H9 (cell line): ENCODE measurements at regions not wholly inside any gene's neighbourhood (a gene's known extent, or its start where the extent isn't known, plus 50 kb on each side); places are given as distances from the start of the nearest gene placed in this dataset.

Experiments
- DNase-seq: peaks from one replicate; pipeline ENCODE4 v3.0.0-alpha.2; 2017
- H2AFZ ChIP-seq: one replicate; pipeline ENCODE4 v1.6.1; 2013; ENCODE audit warnings: mild to moderate bottlenecking, low read length, control low read depth, moderate library complexity
- H2AK5ac ChIP-seq: 2 replicates; pipeline ENCODE4 v1.6.1; 2013; ENCODE audit warnings: low read length, control low read depth, mixed read lengths; ENCODE audit not compliant: insufficient read length
- H2BK120ac ChIP-seq: one replicate; pipeline ENCODE4 v1.6.1; 2013; ENCODE audit warnings: low read depth, mild to moderate bottlenecking, low read length, control low read depth, inconsistent platforms; ENCODE audit not compliant: poor library complexity, severe bottlenecking
- H2BK12ac ChIP-seq: 2 replicates; pipeline ENCODE4 v1.6.1; 2013; ENCODE audit warnings: low read length, control low read depth, mixed read lengths, low read depth; ENCODE audit not compliant: insufficient read length
- H2BK15ac ChIP-seq: 2 replicates; pipeline ENCODE4 v1.6.1; 2013; ENCODE audit warnings: low read depth, low read length, control low read depth
- H2BK20ac ChIP-seq: one replicate; pipeline ENCODE4 v1.6.1; 2013; ENCODE audit warnings: low read depth, mild to moderate bottlenecking, low read length, control low read depth, inconsistent platforms; ENCODE audit not compliant: poor library complexity, severe bottlenecking
- H2BK5ac ChIP-seq: 2 replicates; pipeline ENCODE4 v1.6.1; 2013; ENCODE audit warnings: low read length, control low read depth, mixed read lengths; ENCODE audit not compliant: insufficient read length
- H3K14ac ChIP-seq: 2 replicates; pipeline ENCODE4 v1.6.1; 2013; ENCODE audit warnings: low read length, control low read depth; ENCODE audit not compliant: insufficient read depth
- H3K18ac ChIP-seq: 2 replicates; pipeline ENCODE4 v1.6.1; 2013; ENCODE audit warnings: low read depth, mild to moderate bottlenecking, mixed read lengths, low read length, control low read depth; ENCODE audit not compliant: insufficient read length
- H3K23ac ChIP-seq: 2 replicates; pipeline ENCODE4 v1.6.1; 2013; ENCODE audit warnings: low read length, control low read depth, mixed read lengths, low read depth; ENCODE audit not compliant: insufficient read length
- H3K23me2 ChIP-seq: 2 replicates; pipeline ENCODE4 v1.6.1; 2013; ENCODE audit warnings: low read depth, mild to moderate bottlenecking, mixed read lengths, low read length, control low read depth; ENCODE audit not compliant: insufficient read length, poor library complexity, severe bottlenecking
- H3K27ac ChIP-seq: 2 replicates; pipeline ENCODE4 v1.5.1; 2013; ENCODE audit warnings: low read length, control low read depth, mixed read lengths, low read depth; ENCODE audit not compliant: insufficient read length
- H3K27me3 ChIP-seq: 2 replicates; pipeline ENCODE4 v1.6.1; 2013; ENCODE audit warnings: low read length, control low read depth, inconsistent platforms; ENCODE audit not compliant: insufficient read depth
- H3K4ac ChIP-seq: 2 replicates; pipeline ENCODE4 v1.6.1; 2013; ENCODE audit warnings: low read depth, mild to moderate bottlenecking, control low read depth, inconsistent platforms, low read length, moderate library complexity
- H3K4me1 ChIP-seq: 2 replicates; pipeline ENCODE4 v1.6.1; 2013; ENCODE audit warnings: low read length, control low read depth, inconsistent platforms; ENCODE audit not compliant: insufficient read depth
- H3K4me2 ChIP-seq: 2 replicates; pipeline ENCODE4 v1.6.1; 2013; ENCODE audit warnings: low read length, control low read depth, mixed read lengths; ENCODE audit not compliant: insufficient read length, insufficient read depth
- H3K56ac ChIP-seq: 2 replicates; pipeline ENCODE4 v1.6.1; 2013; ENCODE audit warnings: low read depth, mild to moderate bottlenecking, mixed read lengths, low read length, control low read depth; ENCODE audit not compliant: insufficient read length
- H3K79me1 ChIP-seq: 2 replicates; pipeline ENCODE4 v1.6.1; 2013; ENCODE audit warnings: low read depth, mild to moderate bottlenecking, moderate library complexity, low read length, control low read depth, inconsistent platforms; ENCODE audit not compliant: insufficient read depth, poor library complexity, severe bottlenecking
- H3K79me2 ChIP-seq: 2 replicates; pipeline ENCODE4 v1.6.1; 2013; ENCODE audit warnings: low read length, control low read depth, inconsistent platforms; ENCODE audit not compliant: insufficient read depth
- H3K9ac ChIP-seq: 2 replicates; pipeline ENCODE4 v1.6.1; 2013; ENCODE audit warnings: low read length, control low read depth, mixed read lengths; ENCODE audit not compliant: insufficient read length; ENCODE audit errors: extremely low read depth
- H3K9me3 ChIP-seq: one replicate; pipeline ENCODE4 v1.6.1; 2013; ENCODE audit warnings: low read depth, low read length, inconsistent platforms; ENCODE audit not compliant: control insufficient read depth
- H3T11ph ChIP-seq: one replicate; pipeline ENCODE4 v1.6.1; 2013; ENCODE audit warnings: mild to moderate bottlenecking, low read length, control low read depth, inconsistent platforms
- H4K20me1 ChIP-seq: one replicate; pipeline ENCODE4 v1.6.1; 2013; ENCODE audit not compliant: control insufficient read depth, insufficient read length, insufficient read depth
- H4K5ac ChIP-seq: 2 replicates; pipeline ENCODE4 v1.6.1; 2013; ENCODE audit warnings: low read depth, mild to moderate bottlenecking, mixed read lengths, low read length, control low read depth; ENCODE audit not compliant: insufficient read length
- H4K8ac ChIP-seq: replicated peaks from 2 replicates; pipeline ENCODE4 v1.6.1; 2013; ENCODE audit warnings: low read length, control low read depth, mixed read lengths, low read depth; ENCODE audit not compliant: insufficient read length
- H4K91ac ChIP-seq: 2 replicates; pipeline ENCODE4 v1.6.1; 2013; ENCODE audit warnings: low read depth, mild to moderate bottlenecking, moderate library complexity, mixed read lengths, low read length, control low read depth; ENCODE audit not compliant: insufficient read length
- H3K27ac Mint-ChIP-seq, 3 experiments: 2 replicates in 2 of 3; 3 replicates in 1 of 3; pipeline ENCODE4 v1.8.0; 2020 to 2021; ENCODE audit warnings: mixed read lengths in 3 of 3, mild to moderate bottlenecking in 1 of 3, moderate library complexity in 1 of 3
- H3K27me3 Mint-ChIP-seq: 2 replicates; pipeline ENCODE4 v1.8.0; 2021; ENCODE audit warnings: low read depth, mild to moderate bottlenecking, moderate library complexity, mixed read lengths
- H3K36me3 Mint-ChIP-seq, 3 experiments: 2 replicates in 2 of 3; 3 replicates in 1 of 3; pipeline ENCODE4 v1.8.0; 2020 to 2021; ENCODE audit warnings: low read depth in 3 of 3, mixed read lengths in 3 of 3; ENCODE audit not compliant: insufficient read depth in 1 of 3
- H3K4me1 Mint-ChIP-seq, 2 experiments: 2 replicates each; pipeline ENCODE4 v1.8.0; 2020; ENCODE audit warnings: mixed read lengths in 2 of 2
- H3K4me3 Mint-ChIP-seq, 2 experiments: 2 replicates in 1 of 2; 3 replicates in 1 of 2; pipeline ENCODE4 v1.8.0; 2020 to 2021; ENCODE audit warnings: mild to moderate bottlenecking in 2 of 2, mixed read lengths in 2 of 2, moderate library complexity in 1 of 2
- H3K9me3 Mint-ChIP-seq, 2 experiments: 2 replicates in 1 of 2; 3 replicates in 1 of 2; pipeline ENCODE4 v1.8.0; 2020; ENCODE audit warnings: mild to moderate bottlenecking in 2 of 2, mixed read lengths in 2 of 2, moderate library complexity in 1 of 2
- CTCF ChIP-seq: fragments of 200-600 bp; sonication (generic); conservative IDR thresholded peaks from 3 replicates; pipeline ENCODE4 v1.8.0; 2021; ENCODE audit warnings: antibody characterized with exemption, mild to moderate bottlenecking
- WGBS: extraction: QIAGEN DNeasy Blood & Tissue Kit; methylation state at CpG from one replicate; pipeline ENCODE4 v1.1.7; 2013; ENCODE audit warnings: missing lambda C conversion rate, low lambda C conversion rate, mixed read lengths; ENCODE audit not compliant: insufficient read length; ENCODE audit errors: extremely low coverage; 5-methylcytosine and 5-hydroxymethylcytosine counted together

GRCh38 chr2:42886921-42887320, 94.5 kb upstream of the HAAO start:
- peaks cover 19 to 26% of the 10 kb centered on the region in 2 experiments for H3K9me3 Mint-ChIP-seq
- Histone ChIP-seq H4K5ac (no peak overlapping the region), H4K91ac (no peak overlapping the region), H3K4ac (no peak overlapping the region), H3K4me2 (no peak overlapping the region), H4K20me1 (no peaks in the 10 kb centered on the region), H2AK5ac (no peak overlapping the region), H3K56ac (no peak overlapping the region), H3K9me3 (no peaks in the 10 kb centered on the region), H3K79me1 (no peaks in the 10 kb centered on the region), H2BK12ac (no peak overlapping the region), H3K18ac (no peak overlapping the region), H3K23me2 (no peaks in the 10 kb centered on the region), H3K27me3 (no peaks in the 10 kb centered on the region; the same call in 1 of the 2 replicates), H3T11ph (no peak overlapping the region), H3K79me2 (no peaks in the 10 kb centered on the region), H2BK5ac (no peak overlapping the region), H2BK20ac (no peak overlapping the region), H3K23ac (no peak overlapping the region), H2AFZ (no peak overlapping the region), H4K8ac (no peak overlapping the region), H3K9ac (no peak overlapping the region), H3K27ac (no peak overlapping the region), H2BK15ac (no peak overlapping the region), H3K14ac (no peak overlapping the region), H2BK120ac (no peak overlapping the region), H3K4me1 (no peaks in the 10 kb centered on the region)
- TF ChIP-seq CTCF: no peak
- H3K36me3 Mint-ChIP-seq: peaks cover 6 to 13% (median 11%) of the 10 kb centered on the region in 3 experiments
- H3K4me1 Mint-ChIP-seq: peaks cover 7 to 9% of the 10 kb centered on the region in 2 experiments
- no peak for DNase-seq
- WGBS: no CpG with 5 or more reads among the region's 7 CpGs
- no peaks in the 10 kb centered on the region for H3K27me3 Mint-ChIP-seq
- H3K27ac Mint-ChIP-seq: no peak overlapping the region
- no peak overlapping the region for H3K4me3 Mint-ChIP-seq
